Nephron (organoid): ENCODE measurements at regions not wholly inside any gene's neighbourhood (a gene's known extent, or its start where the extent isn't known, plus 50 kb on each side); places are given as distances from the start of the nearest gene placed in this dataset.

Experiments
- H3K27ac Mint-ChIP-seq, 3 experiments: 2 replicates each; pipeline ENCODE4 v1.8.0; 2020; ENCODE audit warnings: mixed read lengths in 3 of 3, mild to moderate bottlenecking in 2 of 3, moderate library complexity in 1 of 3
- H3K27me3 Mint-ChIP-seq: 2 replicates; pipeline ENCODE4 v1.8.0; 2021; ENCODE audit warnings: low read depth, mild to moderate bottlenecking, moderate library complexity, mixed read lengths
- H3K36me3 Mint-ChIP-seq: 2 replicates; pipeline ENCODE4 v1.8.0; 2020; ENCODE audit warnings: low read depth, mixed read lengths
- H3K4me1 Mint-ChIP-seq: 2 replicates; pipeline ENCODE4 v1.8.0; 2020; ENCODE audit warnings: mixed read lengths
- H3K4me3 Mint-ChIP-seq, 3 experiments: 2 replicates each; pipeline ENCODE4 v1.8.0; 2020; ENCODE audit warnings: mild to moderate bottlenecking in 3 of 3, mixed read lengths in 3 of 3, moderate library complexity in 2 of 3
- H3K9me3 Mint-ChIP-seq: 2 replicates; pipeline ENCODE4 v1.8.0; 2020; ENCODE audit warnings: mixed read lengths
- TF ChIP-seq, protein P1 (sequence below), 3 experiments: fragments of 200-600 bp; sonication (generic); IDR thresholded peaks; one replicate each; pipeline ENCODE4 v1.5.0; 2021; ENCODE audit warnings: antibody characterized with exemption in 3 of 3; ENCODE audit not compliant: unreplicated experiment in 3 of 3

DNA sequence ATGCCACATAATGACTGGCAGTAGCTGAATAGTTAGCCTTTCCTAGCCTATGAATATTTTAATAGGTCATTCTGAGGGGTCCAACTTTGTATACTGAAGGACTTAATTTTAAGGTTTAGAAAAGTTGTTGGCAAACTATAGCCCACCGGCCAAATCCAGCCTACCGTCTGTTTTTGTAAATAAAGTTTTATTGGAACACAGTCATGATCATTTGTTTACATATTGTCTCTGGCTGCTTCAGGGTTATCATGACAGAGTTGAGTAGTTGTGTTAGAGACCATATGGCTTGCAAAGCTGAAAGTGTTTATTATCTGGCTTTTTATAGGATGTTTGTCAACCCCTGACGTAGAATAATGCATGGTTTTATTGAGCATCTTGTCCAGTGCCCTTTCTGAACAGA lies 73.4 kb downstream of the NTMT2 start:
- Mint-ChIP-seq H3K27me3 (peaks cover 4% of the 10 kb centered on the region), H3K9me3 (peaks cover under 1% of the 10 kb centered on the region), H3K4me3 (no peak overlapping the region), H3K4me1 (peaks cover 41% of the 10 kb centered on the region), H3K36me3 (no peaks in the 10 kb centered on the region), H3K27ac (peak overlapping the region in 1 of 3 experiments; percentile 19)
- TF ChIP-seq, protein P1, sequence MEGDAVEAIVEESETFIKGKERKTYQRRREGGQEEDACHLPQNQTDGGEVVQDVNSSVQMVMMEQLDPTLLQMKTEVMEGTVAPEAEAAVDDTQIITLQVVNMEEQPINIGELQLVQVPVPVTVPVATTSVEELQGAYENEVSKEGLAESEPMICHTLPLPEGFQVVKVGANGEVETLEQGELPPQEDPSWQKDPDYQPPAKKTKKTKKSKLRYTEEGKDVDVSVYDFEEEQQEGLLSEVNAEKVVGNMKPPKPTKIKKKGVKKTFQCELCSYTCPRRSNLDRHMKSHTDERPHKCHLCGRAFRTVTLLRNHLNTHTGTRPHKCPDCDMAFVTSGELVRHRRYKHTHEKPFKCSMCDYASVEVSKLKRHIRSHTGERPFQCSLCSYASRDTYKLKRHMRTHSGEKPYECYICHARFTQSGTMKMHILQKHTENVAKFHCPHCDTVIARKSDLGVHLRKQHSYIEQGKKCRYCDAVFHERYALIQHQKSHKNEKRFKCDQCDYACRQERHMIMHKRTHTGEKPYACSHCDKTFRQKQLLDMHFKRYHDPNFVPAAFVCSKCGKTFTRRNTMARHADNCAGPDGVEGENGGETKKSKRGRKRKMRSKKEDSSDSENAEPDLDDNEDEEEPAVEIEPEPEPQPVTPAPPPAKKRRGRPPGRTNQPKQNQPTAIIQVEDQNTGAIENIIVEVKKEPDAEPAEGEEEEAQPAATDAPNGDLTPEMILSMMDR (IDR thresholded peaks at IDR 0.05; ENCODE audit: unreplicated experiment in 3 of 3), result no peak

DNA sequence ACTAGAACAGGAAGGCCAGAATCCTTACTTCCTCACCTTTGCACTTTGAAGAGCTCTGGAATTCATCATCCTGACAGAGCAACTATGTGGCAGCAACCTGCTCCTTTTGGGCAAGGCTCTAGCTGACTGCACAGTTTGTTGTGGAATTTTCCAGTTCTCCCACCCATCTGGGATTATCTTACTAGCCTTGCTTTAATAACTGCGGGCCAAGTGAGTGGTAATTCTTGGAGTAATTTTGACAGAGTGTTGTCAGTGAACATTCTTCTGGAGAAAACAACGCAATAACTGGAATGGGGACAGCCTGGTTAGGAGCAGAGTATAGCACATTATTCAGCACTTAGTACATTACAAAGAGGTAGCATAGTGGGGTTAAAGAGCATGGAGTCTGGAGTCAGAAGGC lies 75.3 kb downstream of the NTMT2 start:
- H3K27ac Mint-ChIP-seq, result peak overlapping the region in 2 of 3 experiments; percentile 6 to 40
- peaks cover 41% of the 10 kb centered on the region for H3K4me1 Mint-ChIP-seq
- TF ChIP-seq, protein P1 (IDR thresholded peaks at IDR 0.05; ENCODE audit: unreplicated experiment in 3 of 3), result no peak
- H3K4me3 Mint-ChIP-seq, result no peak overlapping the region
- H3K36me3 Mint-ChIP-seq, result no peaks in the 10 kb centered on the region
- peaks cover 2% of the 10 kb centered on the region for H3K9me3 Mint-ChIP-seq
- H3K27me3 Mint-ChIP-seq, result no peaks in the 10 kb centered on the region

DNA sequence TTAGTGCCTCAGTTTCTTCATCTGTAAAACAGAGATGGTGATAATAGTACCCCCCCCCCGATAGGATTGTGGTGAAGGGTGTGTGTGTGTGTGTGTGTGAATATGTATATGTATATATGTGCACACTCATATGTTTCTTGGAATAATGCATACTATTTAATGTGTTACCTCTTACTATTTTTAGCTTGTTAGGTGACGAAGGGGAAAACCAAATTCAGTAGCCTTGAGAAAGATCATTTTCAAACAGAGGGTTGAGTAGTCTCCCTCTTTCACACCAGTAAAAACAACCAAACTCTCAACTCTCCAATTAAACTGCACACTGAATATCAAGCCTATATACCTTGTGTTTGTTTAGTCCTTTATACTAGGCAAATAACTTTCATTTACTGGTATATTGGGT lies 75.7 kb downstream of the NTMT2 start:
- no peak overlapping the region for H3K27ac Mint-ChIP-seq
- H3K4me3 Mint-ChIP-seq, result no peak overlapping the region
- H3K4me1 Mint-ChIP-seq, result peaks cover 46% of the 10 kb centered on the region
- TF ChIP-seq, protein P1 (IDR thresholded peaks at IDR 0.05; ENCODE audit: unreplicated experiment in 3 of 3), result no peak
- H3K9me3 Mint-ChIP-seq, result peaks cover 2% of the 10 kb centered on the region
- H3K36me3 Mint-ChIP-seq, result no peaks in the 10 kb centered on the region
- H3K27me3 Mint-ChIP-seq, result no peaks in the 10 kb centered on the region

DNA sequence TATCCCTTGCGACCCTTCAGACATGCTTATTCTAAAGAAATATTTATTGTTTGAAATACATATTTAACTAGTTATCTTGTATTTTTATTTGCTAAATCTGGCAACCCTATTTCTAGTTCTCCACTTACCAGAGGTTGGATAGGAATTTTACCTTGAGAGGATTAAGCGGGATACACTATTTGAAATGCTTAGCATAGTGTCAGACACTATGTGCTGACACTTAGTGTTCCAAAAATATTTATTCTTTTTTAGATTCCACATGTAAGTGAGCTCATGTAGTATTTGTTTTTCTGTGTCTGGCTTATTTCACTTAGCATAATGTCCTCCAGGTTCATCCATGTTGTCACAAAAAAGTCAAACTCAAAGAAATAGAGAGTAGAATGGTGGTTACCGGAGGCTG lies 78.7 kb downstream of the NTMT2 start:
- Mint-ChIP-seq H3K4me3 (no peak overlapping the region), H3K4me1 (peaks cover 38% of the 10 kb centered on the region), H3K27me3 (no peaks in the 10 kb centered on the region), H3K9me3 (peaks cover 2% of the 10 kb centered on the region), H3K27ac (peak overlapping the region in 2 of 3 experiments; percentile 17 to 61), H3K36me3 (no peaks in the 10 kb centered on the region)
- TF ChIP-seq, protein P1 (IDR thresholded peaks at IDR 0.05; ENCODE audit: unreplicated experiment in 3 of 3), result no peak

DNA sequence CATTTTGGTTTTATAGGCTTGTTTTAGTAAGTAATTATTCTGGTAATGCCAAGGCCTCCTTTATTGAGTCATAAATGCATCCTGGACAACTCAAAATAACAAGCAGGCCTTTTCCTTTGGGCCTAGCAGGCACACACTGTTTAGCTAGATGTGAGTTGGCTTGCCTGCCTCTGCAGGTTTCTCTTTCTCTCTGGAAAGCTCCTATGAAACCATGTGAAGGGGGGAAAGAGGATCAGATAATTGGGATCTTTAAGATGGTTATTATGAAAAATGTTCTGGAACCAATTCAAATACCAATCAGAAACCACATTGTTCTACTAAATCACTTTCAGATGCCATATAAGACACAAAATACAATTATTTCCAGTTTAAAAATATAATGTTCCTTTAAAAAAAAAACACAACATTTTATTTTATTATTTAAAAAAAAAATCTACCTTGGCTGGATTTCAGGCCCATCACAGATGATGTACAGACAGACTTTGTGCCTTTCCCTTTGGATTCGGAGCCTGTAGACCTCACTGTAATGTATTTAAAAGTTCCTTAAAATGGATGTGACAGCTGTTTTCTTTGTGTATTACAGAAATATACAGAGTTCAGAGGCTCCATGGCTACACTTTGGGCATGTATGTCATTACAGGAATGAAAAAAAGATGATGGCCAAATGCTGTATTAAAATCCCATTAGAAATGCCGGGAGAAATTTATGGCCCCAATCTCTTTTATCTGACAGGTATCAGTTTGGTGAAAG lies 80.2 kb downstream of the NTMT2 start:
- H3K9me3 Mint-ChIP-seq, result peaks cover 2% of the 10 kb centered on the region
- TF ChIP-seq, protein P1 (IDR thresholded peaks at IDR 0.05; ENCODE audit: unreplicated experiment in 3 of 3), result no peak
- peak overlapping the region; percentile 7 to 82 (median 75) for H3K27ac Mint-ChIP-seq
- H3K27me3 Mint-ChIP-seq, result no peaks in the 10 kb centered on the region
- H3K36me3 Mint-ChIP-seq, result no peaks in the 10 kb centered on the region
- H3K4me1 Mint-ChIP-seq, result peaks cover 26% of the 10 kb centered on the region
- no peak overlapping the region for H3K4me3 Mint-ChIP-seq

DNA sequence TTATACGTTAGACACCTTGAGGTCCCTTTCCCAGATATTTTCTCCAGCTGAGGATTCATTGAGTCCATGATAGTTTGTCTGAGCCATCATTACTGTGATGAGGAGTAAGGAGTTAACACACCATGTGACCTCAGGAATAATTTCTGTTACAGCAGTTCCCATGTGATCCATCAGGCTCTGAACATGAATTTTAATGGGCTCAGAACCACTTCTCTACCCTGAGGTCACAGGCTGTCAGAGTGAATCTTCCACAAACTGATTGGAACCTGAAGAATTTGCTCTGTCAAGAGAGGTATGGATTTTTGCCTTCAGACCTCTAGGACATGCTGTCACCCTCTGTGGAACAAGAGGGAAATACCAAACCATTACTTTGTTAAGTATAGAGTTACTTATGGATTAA lies 81.0 kb downstream of the NTMT2 start:
- H3K27ac Mint-ChIP-seq, result peak overlapping the region; percentile 2 to 42 (median 7)
- TF ChIP-seq, protein P1 (IDR thresholded peaks at IDR 0.05; ENCODE audit: unreplicated experiment in 3 of 3), result no peak
- H3K4me1 Mint-ChIP-seq, result peaks cover 25% of the 10 kb centered on the region
- H3K4me3 Mint-ChIP-seq, result no peak overlapping the region
- no peaks in the 10 kb centered on the region for H3K36me3 Mint-ChIP-seq
- H3K9me3 Mint-ChIP-seq, result peaks cover 2% of the 10 kb centered on the region
- no peaks in the 10 kb centered on the region for H3K27me3 Mint-ChIP-seq
